GM19397 (cell line): ENCODE measurements at regions not wholly inside any gene's neighbourhood (a gene's known extent, or its start where the extent isn't known, plus 50 kb on each side); places are given as distances from the start of the nearest gene placed in this dataset.
"Not testable (repeated sequence)": the region's sequence is repeated elsewhere in the genome, so short reads cannot be mapped to it uniquely, and the experiment has no call there.

Experiments
- ATAC-seq: cut with Tn5 transposase; IDR thresholded peaks from one replicate; pipeline ENCODE4 v1.9.1; 2021; ENCODE audit warnings: mild to moderate bottlenecking, moderate library complexity; ENCODE audit not compliant: unreplicated experiment

GRCh38 chrY:19644889-19645638, 99.5 kb downstream of the KDM5D start:
- no peak for ATAC-seq

- no peak for ATAC-seq
Measured at GRCh38 chrY:19637651-19638347, 106.7 kb downstream of the KDM5D start.

GRCh38 chrY:19628926-19629325, 115.6 kb downstream of the KDM5D start:
- no peak for ATAC-seq

- ATAC-seq = no peak
Measured at GRCh38 chrY:19622392-19622791, 122.1 kb downstream of the KDM5D start.

- ATAC-seq = no peak
Measured at GRCh38 chrY:19621756-19622155, 122.8 kb downstream of the KDM5D start.

GRCh38 chrY:19601113-19601512, 143.4 kb downstream of the KDM5D start:
- no peak for ATAC-seq

GRCh38 chrY:19600711-19601110, 143.8 kb downstream of the KDM5D start:
- no peak for ATAC-seq

- no peak for ATAC-seq
Measured at GRCh38 chrY:19590235-19590634, 154.3 kb downstream of the KDM5D start.

GRCh38 chrY:19589664-19590063, 154.9 kb downstream of the KDM5D start:
- ATAC-seq = no peak

GRCh38 chrY:19587311-19587710, 157.2 kb downstream of the KDM5D start:
- no peak for ATAC-seq

- ATAC-seq = not testable (repeated sequence)
Measured at GRCh38 chrY:19580990-19581389, 163.5 kb downstream of the KDM5D start.

- no peak for ATAC-seq
Measured at GRCh38 chrY:19578281-19578874, 166.1 kb downstream of the KDM5D start.

- no peak for ATAC-seq
Measured at GRCh38 chrY:19577250-19577649, 167.3 kb downstream of the KDM5D start.

GRCh38 chrY:19574939-19575338, 169.6 kb downstream of the KDM5D start:
- ATAC-seq = no peak

GRCh38 chrY:19573646-19574045, 170.9 kb downstream of the KDM5D start:
- no peak for ATAC-seq

GRCh38 chrY:19570999-19571398, 173.5 kb downstream of the KDM5D start:
- ATAC-seq = peak; percentile 30

- no peak for ATAC-seq
Measured at GRCh38 chrY:19567943-19568342, 176.6 kb downstream of the KDM5D start.

GRCh38 chrY:19567051-19567921, 177.2 kb downstream of the KDM5D start:
- peak; percentile 75 for ATAC-seq

GRCh38 chrY:19559161-19559560, 185.4 kb downstream of the KDM5D start:
- ATAC-seq = no peak

- no peak for ATAC-seq
Measured at GRCh38 chrY:19549671-19550466, 194.7 kb downstream of the KDM5D start.
